Adrenal gland (tissue), 9 donors: ENCODE measurements at regions not wholly inside any gene's neighbourhood (a gene's known extent, or its start where the extent isn't known, plus 50 kb on each side); places are given as distances from the start of the nearest gene placed in this dataset.

ENCODE experiments used
- DNase-seq, 7 donors: peaks; one replicate each; pipeline ENCODE4 v3.0.0-alpha.2; 2019 to 2020
- H3K27ac ChIP-seq, 5 donors: fragments of 200-600 bp; sonication (generic) in 4 of 5; 1 replicate in 3 of 5; 2 replicates in 2 of 5; pipeline versions ENCODE4 v1.5.1 to v1.8.0; 2016 to 2020; ENCODE audit warnings: mild to moderate bottlenecking in 1 of 5
- H3K27me3 ChIP-seq: fragments of 200-600 bp; 2 replicates; pipeline ENCODE4 v1.8.0; 2021
- H3K36me3 ChIP-seq, 2 donors: fragments of 200-600 bp; replicated peaks in 1 of 2; 1 replicate in 1 of 2; 2 replicates in 1 of 2; pipeline versions ENCODE4 v1.5.1 to v1.8.0; 2018 to 2022
- H3K4me1 ChIP-seq, 2 donors: fragments of 200-600 bp; replicated peaks in 1 of 2; 1 replicate in 1 of 2; 2 replicates in 1 of 2; pipeline versions ENCODE4 v1.5.1 to v1.8.0; 2018 to 2021
- H3K4me3 ChIP-seq, 4 donors: fragments of 200-600 bp; sonication (generic) in 3 of 4; one replicate each; pipeline ENCODE4 v1.5.1; 2016 to 2018
- H3K9me3 ChIP-seq, 3 donors: fragments of 200-600 bp; sonication (generic) in 1 of 3; replicated peaks in 1 of 3; 1 replicate in 2 of 3; 2 replicates in 1 of 3; pipeline versions ENCODE4 v1.5.1 to v1.8.0; 2016 to 2021
- POLR2A ChIP-seq, 2 donors: fragments of 450-650 bp; IDR thresholded peaks; one replicate each; pipeline ENCODE4 v1.6.1; 2017; ENCODE audit warnings: antibody characterized with exemption in 2 of 2, mild to moderate bottlenecking in 2 of 2, moderate library complexity in 1 of 2
- whole genome bisulfite sequencing, 4 donors: extraction: QIAGEN DNeasy Blood & Tissue Kit in 2 of 4; methylation state at CpG; one replicate each; pipeline versions ENCODE4 v1.1.5 to v1.1.7; 2013 to 2017; 5-methylcytosine and 5-hydroxymethylcytosine counted together
- intact Hi-C, 2 donors: fragments of 100-400 bp; cut with DNase I; formaldehyde crosslinking; loops; one replicate each; pipeline versions ENCODE4 v1.14.1 to v1.15.0; 2022 to 2023
- TF ChIP-seq, protein P1 (sequence below), 6 experiments: fragments of 450-650 bp in 4 of 6; fragments of 200-600 bp in 2 of 6; sonication (generic) in 1 of 6; IDR thresholded peaks; 1 replicate in 5 of 6; 2 replicates in 1 of 6; pipeline versions ENCODE4 v1.5.1 to v1.8.0; 2016 to 2021; ENCODE audit warnings: antibody characterized with exemption in 6 of 6, mild to moderate bottlenecking in 2 of 6, moderate library complexity in 1 of 6
- donor health status: healthy with polysubstance abuse.
- donor health status: Bipolar disorder and iron deficiency.
- donor health status: DM: yes; HTN: yes; CAD: no.
- donor health status: DM: no; HTN: no; CAD: no.
- donor health status: DM: no; HTN: no; CAD: no.

DNA sequence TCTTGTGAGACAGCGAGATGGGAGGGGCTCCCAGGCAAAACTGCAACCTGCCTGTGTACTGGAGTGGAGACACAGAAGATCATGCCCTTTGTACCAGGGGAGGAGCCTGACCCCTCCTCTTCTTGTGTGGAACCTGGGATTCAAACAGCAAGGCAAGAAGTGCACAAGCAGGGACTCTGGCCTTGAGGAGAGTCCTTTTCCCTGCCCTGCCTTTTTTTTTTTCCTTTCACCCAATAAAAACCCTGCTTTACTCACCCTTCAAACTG lies 251.8 kb upstream of the OPRM1 start:
- no peak for TF ChIP-seq POLR2A (IDR thresholded peaks at IDR 0.05)
- TF ChIP-seq, protein P1, sequence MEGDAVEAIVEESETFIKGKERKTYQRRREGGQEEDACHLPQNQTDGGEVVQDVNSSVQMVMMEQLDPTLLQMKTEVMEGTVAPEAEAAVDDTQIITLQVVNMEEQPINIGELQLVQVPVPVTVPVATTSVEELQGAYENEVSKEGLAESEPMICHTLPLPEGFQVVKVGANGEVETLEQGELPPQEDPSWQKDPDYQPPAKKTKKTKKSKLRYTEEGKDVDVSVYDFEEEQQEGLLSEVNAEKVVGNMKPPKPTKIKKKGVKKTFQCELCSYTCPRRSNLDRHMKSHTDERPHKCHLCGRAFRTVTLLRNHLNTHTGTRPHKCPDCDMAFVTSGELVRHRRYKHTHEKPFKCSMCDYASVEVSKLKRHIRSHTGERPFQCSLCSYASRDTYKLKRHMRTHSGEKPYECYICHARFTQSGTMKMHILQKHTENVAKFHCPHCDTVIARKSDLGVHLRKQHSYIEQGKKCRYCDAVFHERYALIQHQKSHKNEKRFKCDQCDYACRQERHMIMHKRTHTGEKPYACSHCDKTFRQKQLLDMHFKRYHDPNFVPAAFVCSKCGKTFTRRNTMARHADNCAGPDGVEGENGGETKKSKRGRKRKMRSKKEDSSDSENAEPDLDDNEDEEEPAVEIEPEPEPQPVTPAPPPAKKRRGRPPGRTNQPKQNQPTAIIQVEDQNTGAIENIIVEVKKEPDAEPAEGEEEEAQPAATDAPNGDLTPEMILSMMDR (IDR thresholded peaks at IDR 0.05), result no peak
- no peaks in the 10 kb centered on the region for H3K36me3 ChIP-seq
- H3K4me1 ChIP-seq, result no peaks in the 10 kb centered on the region
- H3K27me3 ChIP-seq, result no peaks in the 10 kb centered on the region
- no peak overlapping the region for H3K4me3 ChIP-seq
- 0 to 93% methylated on average over 1 of the region's 1 CpG; no CpG with 5 or more reads in 2 of the 4 donors for WGBS, 4 donors
- no peak for DNase-seq
- H3K9me3 ChIP-seq, result no peaks in the 10 kb centered on the region
- no peak overlapping the region for H3K27ac ChIP-seq
- intact Hi-C loops, result no loop called here

DNA sequence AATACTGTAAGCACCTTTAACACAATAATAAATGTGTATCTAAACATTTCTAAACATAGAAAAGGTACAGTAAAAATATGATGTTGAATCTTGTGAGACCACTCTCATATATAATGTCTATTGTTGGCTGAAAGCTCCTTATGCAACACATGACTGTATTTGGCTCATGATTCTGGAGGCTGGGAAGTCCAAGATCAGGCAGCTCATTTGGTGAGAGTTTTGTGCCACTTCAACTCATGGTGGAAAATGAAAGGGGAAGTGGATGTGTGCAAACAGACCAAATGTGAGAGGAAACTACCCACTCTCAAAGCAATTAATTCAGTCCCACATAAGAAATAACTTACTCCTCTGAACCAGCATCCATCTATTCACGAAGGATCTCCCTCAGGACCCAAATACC lies 257.7 kb upstream of the OPRM1 start:
- Histone ChIP-seq H3K27ac (no peak overlapping the region), H3K4me1 (no peaks in the 10 kb centered on the region), H3K4me3 (no peak overlapping the region), H3K27me3 (no peaks in the 10 kb centered on the region), H3K36me3 (no peaks in the 10 kb centered on the region), H3K9me3 (no peaks in the 10 kb centered on the region)
- DNase-seq, result no peak
- intact Hi-C loops, result no loop called here
- TF ChIP-seq, protein P1 (IDR thresholded peaks at IDR 0.05), result no peak
- TF ChIP-seq POLR2A (IDR thresholded peaks at IDR 0.05), result no peak
- WGBS, 4 donors, result 60 to 83% (median 74%) methylated on average over 1 of the region's 1 CpG

DNA sequence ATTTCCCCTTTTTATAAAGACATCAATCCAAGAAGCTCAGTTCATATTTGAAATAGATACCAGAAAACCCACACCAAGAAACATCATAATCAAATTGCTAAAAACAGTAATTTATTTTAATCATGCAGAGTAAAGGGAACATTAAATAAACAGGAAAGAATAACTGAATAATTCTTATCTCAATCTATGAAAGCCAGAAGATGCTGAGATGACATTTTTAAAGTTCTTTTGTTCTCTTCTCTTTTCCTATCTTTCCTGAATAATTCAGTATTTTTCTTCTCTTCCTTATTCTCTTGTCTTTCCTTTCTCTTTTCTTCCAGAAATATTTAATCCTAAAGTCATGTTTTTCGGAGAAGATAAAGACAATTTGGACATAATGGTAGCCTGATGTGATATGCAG lies 259.0 kb upstream of the OPRM1 start:
- WGBS, 4 donors, result 50 to 85% (median 74%) methylated on average over 1 of the region's 1 CpG
- no peak for DNase-seq
- TF ChIP-seq, protein P1 (IDR thresholded peaks at IDR 0.05), result no peak
- TF ChIP-seq POLR2A (IDR thresholded peaks at IDR 0.05), result no peak
- Histone ChIP-seq H3K4me3 (no peak overlapping the region), H3K27ac (no peak overlapping the region), H3K4me1 (no peaks in the 10 kb centered on the region), H3K9me3 (no peaks in the 10 kb centered on the region), H3K36me3 (no peaks in the 10 kb centered on the region), H3K27me3 (no peaks in the 10 kb centered on the region)
- intact Hi-C loops, result no loop called here

DNA sequence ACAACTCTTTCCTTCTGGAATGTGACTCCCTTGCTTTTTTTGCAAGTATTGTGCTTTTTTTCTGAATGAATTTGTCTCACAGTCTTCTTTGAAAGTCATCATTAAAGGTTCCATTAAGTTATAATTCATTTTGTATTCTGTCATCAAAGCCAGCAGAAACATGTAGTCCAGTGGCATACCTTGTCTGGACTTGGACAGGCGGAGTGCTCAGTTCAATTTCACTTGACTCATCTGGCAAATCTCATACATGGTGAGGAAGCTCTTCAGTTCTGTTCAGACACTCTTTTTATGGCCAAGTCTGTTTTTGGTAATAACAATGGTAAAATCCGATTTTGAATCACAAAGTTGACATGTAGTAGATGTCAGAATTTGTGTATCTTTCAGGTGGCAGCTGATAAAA lies 260.8 kb upstream of the OPRM1 start:
- TF ChIP-seq, protein P1 (IDR thresholded peaks at IDR 0.05), result no peak
- no peak for TF ChIP-seq POLR2A (IDR thresholded peaks at IDR 0.05)
- Histone ChIP-seq H3K36me3 (no peaks in the 10 kb centered on the region), H3K27me3 (no peaks in the 10 kb centered on the region), H3K27ac (no peak overlapping the region), H3K9me3 (no peaks in the 10 kb centered on the region), H3K4me3 (no peak overlapping the region), H3K4me1 (no peaks in the 10 kb centered on the region)
- no peak for DNase-seq
- whole genome bisulfite sequencing, 4 donors, result 65 to 85% (median 69%) methylated on average over 2 of the region's 2 CpGs
- intact Hi-C loops, result no loop called here

DNA sequence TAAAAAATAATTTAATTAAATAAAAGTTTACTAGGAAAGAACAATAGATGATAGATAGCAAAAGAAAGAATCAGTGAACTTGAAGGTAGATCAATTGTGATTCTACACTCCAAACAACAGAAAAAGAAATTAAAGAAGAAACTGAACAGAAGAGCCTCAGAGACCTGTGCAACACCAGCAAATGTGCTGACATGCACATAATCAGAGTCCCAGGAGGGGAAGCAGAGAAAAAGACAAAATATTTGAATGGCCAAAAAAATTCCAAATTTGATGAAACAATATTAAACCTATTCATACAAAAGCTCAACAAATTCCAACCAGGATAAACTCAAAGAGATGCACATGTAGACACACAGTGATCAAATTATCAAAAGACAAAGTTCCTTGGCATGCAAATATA lies 267.5 kb upstream of the OPRM1 start:
- intact Hi-C loops, result no loop called here
- H3K27ac ChIP-seq, result no peak overlapping the region
- H3K9me3 ChIP-seq, result no peaks in the 10 kb centered on the region
- H3K27me3 ChIP-seq, result no peaks in the 10 kb centered on the region
- no peak for DNase-seq
- H3K36me3 ChIP-seq, result no peaks in the 10 kb centered on the region
- no peak overlapping the region for H3K4me3 ChIP-seq
- TF ChIP-seq POLR2A (IDR thresholded peaks at IDR 0.05), result no peak
- TF ChIP-seq, protein P1 (IDR thresholded peaks at IDR 0.05), result no peak
- H3K4me1 ChIP-seq, result no peaks in the 10 kb centered on the region
